GM12872 (cell line): ENCODE measurements at regions not wholly inside any gene's neighbourhood (a gene's known extent, or its start where the extent isn't known, plus 50 kb on each side); places are given as distances from the start of the nearest gene placed in this dataset.

Experiments
- TF ChIP-seq, protein P1 (sequence below): IDR thresholded peaks from 3 replicates; pipeline ENCODE4 v1.5.1; 2011; ENCODE audit warnings: low read depth, mild to moderate bottlenecking, low read length, moderate library complexity; ENCODE audit not compliant: insufficient read depth

DNA sequence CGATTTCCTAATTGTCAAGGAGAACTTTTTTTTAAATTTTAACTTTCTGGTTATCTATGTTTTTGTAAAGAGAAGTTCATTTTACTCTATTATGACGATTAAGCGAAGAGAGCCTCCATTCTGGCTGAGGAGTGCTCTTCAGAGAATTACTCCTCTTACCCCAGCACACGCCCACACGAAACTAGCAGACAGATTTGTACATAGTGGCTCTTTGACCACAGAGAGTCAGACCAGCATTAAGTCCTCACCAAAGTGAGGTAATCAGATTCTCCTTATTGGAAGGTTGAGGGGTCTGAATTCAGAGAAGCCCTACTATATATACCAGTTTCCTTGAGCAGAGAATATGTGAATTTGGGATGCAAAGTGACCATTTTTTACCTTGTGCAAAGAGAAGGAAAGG is 204.8 kb upstream of the TSC22D2 start:
- TF ChIP-seq, protein P1, sequence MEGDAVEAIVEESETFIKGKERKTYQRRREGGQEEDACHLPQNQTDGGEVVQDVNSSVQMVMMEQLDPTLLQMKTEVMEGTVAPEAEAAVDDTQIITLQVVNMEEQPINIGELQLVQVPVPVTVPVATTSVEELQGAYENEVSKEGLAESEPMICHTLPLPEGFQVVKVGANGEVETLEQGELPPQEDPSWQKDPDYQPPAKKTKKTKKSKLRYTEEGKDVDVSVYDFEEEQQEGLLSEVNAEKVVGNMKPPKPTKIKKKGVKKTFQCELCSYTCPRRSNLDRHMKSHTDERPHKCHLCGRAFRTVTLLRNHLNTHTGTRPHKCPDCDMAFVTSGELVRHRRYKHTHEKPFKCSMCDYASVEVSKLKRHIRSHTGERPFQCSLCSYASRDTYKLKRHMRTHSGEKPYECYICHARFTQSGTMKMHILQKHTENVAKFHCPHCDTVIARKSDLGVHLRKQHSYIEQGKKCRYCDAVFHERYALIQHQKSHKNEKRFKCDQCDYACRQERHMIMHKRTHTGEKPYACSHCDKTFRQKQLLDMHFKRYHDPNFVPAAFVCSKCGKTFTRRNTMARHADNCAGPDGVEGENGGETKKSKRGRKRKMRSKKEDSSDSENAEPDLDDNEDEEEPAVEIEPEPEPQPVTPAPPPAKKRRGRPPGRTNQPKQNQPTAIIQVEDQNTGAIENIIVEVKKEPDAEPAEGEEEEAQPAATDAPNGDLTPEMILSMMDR, result no peak

DNA sequence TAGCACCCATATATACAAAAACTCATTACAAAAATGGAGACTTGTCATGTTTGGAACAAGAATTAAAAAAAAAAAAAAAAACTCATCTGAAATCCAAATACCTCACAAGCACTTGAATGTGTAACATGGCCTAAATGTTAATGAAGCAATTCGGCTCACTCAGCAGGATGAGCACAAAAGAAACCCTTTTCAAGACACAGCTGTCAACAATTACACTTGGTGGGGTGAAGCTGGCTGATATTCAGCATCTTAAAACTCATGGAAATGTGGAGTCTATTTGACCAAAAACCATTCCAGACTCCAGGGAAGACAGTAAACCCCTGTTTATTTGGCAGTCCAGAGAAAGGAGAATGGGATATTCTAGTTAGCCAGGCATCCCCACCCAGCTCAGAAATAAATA is 205.4 kb upstream of the TSC22D2 start:
- TF ChIP-seq, protein P1, result no peak

DNA sequence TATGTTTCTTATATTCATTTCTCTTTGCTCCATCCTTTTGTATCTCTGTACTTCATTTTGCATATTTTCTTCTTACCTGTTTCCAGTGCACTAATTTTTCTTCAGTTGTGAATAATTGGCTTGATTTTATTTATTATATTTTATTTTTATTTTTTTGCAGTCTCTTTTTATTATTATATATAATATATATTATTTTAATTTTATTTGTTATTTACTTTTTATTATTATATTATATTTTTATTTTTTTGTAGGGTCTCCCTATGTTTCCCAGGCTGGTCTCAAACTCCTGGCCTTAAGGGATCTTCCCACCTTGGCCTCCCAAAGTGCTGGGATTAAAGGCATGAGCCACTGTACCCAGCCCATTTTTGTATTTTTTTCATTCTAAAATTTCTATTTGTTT is 213.1 kb upstream of the TSC22D2 start:
- TF ChIP-seq, protein P1, result no peak

DNA sequence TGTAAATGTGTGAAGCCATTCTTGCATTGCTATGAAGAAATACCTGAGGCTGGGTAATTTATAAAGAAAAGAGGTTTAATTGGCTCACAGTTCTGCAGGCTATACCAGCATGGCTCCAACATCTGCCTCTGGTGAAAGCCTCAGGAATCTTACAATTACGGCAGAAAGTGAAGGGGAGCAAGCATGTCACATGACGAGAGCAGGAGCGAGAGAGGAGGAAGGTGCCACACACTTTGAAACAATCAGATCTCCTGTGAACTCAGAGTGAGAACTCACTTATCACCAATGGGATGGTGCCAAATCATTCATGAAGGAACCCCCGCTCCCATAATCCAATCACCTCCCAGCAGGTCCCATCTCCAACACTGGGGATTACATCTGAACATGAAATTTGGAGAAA is 213.6 kb upstream of the TSC22D2 start:
- TF ChIP-seq, protein P1, result no peak

DNA sequence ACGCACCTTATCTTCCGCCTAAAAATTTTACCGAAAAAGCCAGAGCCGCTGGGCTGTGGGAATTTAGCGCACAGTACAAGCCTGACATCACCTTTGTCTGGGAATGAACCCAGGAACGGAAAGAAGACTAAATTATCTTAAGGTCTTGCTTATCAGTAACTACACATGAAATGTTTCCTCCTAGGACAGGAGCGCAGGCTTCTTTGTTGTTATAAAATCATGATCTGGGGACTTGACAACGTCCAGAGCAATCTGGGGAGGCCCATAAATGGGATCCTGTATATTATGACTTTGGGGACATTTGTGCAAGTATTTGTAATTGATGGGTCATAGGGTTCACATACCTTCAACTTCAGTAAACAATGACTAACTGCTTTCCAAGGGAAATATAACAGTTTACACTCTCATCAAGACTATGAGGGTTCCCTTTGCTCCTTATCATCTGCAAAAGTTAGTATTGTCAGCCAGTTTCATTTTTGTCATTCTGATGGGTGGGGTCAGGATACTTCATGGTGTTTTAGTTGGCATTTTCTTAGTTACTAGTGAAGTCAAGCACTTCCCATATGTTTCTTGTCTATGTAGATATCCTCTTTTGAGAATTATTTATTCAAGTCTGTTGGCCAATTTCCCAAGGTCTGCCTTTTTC is 213.9 kb upstream of the PFN2 start:
- TF ChIP-seq, protein P1, result no peak

DNA sequence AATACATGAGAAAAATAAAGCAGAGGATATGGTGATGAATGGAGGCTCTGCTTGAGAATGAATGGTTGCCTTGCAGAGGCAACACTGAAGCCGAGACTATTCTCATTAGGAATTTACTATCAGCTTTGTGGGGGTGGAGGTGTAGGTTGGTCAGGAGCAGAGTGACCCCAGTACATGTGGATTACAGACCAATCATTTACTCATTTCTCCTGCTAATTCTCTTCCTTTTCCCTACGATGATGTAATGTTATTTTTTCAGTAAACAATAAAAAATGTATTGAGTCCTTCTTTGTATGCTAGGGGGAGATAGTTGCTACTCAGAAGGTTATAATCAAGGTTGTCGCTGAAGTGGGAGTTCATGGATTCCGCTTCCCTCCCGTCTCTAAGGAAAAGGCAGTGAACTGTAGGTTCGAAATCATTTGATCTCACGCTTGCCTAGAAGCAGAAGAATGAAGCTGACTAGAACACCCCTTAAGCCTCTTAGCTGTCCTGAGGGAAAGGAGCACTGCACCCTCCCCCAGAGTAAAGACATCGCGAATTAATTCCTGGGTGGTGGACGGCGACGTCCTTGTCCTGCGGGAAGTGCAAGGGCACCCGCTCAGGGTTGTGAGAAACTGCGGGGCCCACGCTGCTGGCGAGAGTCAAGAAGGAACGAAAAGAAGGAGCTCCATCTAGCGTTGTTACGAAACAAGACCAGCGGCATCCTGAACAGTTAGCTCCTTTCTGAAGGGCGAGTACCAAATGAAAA is 213.2 kb upstream of the PFN2 start:
- TF ChIP-seq, protein P1, result peak; percentile 73

DNA sequence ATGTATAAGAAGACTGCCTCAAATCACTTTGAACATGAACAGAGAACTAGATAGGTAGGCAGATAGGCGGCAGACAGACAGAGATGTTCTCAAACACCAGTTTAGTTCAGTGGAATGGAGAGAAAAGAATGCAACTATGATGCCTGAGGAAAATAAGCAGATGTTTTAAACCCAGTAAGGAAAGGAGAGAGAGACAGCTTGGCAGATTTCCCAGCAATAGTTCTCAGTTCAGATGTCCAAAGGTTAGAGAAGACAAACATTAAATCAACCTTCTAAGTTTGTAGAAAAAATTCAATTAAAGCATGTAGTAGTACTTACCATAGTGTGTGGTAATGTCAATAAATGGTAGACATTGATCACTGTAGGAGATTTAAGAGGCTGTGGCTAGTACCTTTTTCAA is 209.6 kb upstream of the PFN2 start:
- TF ChIP-seq, protein P1, result no peak
